Lung (tissue), 11 donors: ENCODE measurements at regions not wholly inside any gene's neighbourhood (a gene's known extent, or its start where the extent isn't known, plus 50 kb on each side); places are given as distances from the start of the nearest gene placed in this dataset.

ENCODE experiments used
- ATAC-seq: fragments of 200-7000 bp; cut with Tn5 transposase; one replicate; pipeline ENCODE4 v1.9.1; 2020; ENCODE audit warnings: moderate number of reproducible peaks; ENCODE audit not compliant: insufficient read depth, low FRiP score
- DNase-seq, 3 donors: peaks; one replicate each; pipeline ENCODE4 v3.0.0-alpha.2; 2013 to 2017
- H3K27ac ChIP-seq, 2 donors: one replicate each; pipeline ENCODE4 v1.5.1; 2013; ENCODE audit warnings: mild to moderate bottlenecking in 2 of 2, moderate library complexity in 2 of 2, control low read depth in 1 of 2, inconsistent platforms in 1 of 2, low read depth in 1 of 2, low read length in 1 of 2
- H3K27me3 ChIP-seq, 3 donors: one replicate each; pipeline ENCODE4 v1.5.1; 2013; ENCODE audit warnings: low read length in 2 of 3; ENCODE audit not compliant: control insufficient read depth in 3 of 3, insufficient read depth in 3 of 3
- H3K36me3 ChIP-seq, 4 donors: one replicate each; pipeline ENCODE4 v1.5.1; 2013; ENCODE audit warnings: low read length in 4 of 4, mild to moderate bottlenecking in 1 of 4, moderate library complexity in 1 of 4; ENCODE audit not compliant: control insufficient read depth in 4 of 4, insufficient read depth in 4 of 4
- H3K4me1 ChIP-seq, 5 donors: one replicate each; pipeline ENCODE4 v1.5.1; 2013; ENCODE audit warnings: low read length in 5 of 5, mild to moderate bottlenecking in 2 of 5, moderate library complexity in 1 of 5; ENCODE audit not compliant: control insufficient read depth in 5 of 5, insufficient read depth in 5 of 5
- H3K4me3 ChIP-seq: one replicate; pipeline ENCODE4 v1.5.1; 2013; ENCODE audit warnings: mild to moderate bottlenecking, control low read depth, moderate library complexity
- H3K9ac ChIP-seq, 2 donors: one replicate each; pipeline ENCODE4 v1.5.1; 2013; ENCODE audit warnings: low read length in 2 of 2, control low read depth in 1 of 2; ENCODE audit not compliant: insufficient read depth in 1 of 2
- H3K9me3 ChIP-seq, 4 donors: one replicate each; pipeline ENCODE4 v1.5.1; 2013; ENCODE audit warnings: low read length in 3 of 4, mild to moderate bottlenecking in 1 of 4, moderate library complexity in 1 of 4; ENCODE audit not compliant: control insufficient read depth in 4 of 4, insufficient read depth in 3 of 4
- CTCF ChIP-seq: IDR thresholded peaks from 2 replicates; pipeline ENCODE4 v1.5.1; 2012; ENCODE audit warnings: mild to moderate bottlenecking; ENCODE audit errors: control extremely low read depth, extremely low read depth
- WGBS, 2 donors: extraction: QIAGEN DNeasy Blood & Tissue Kit; methylation state at CpG; one replicate each; pipeline ENCODE4 v1.1.7; 2013; 5-methylcytosine and 5-hydroxymethylcytosine counted together
- donor health status: control.
- donor health status: control.
- donor health status: Bipolar disorder and iron deficiency.
- donor health status: healthy.
- donor health status: DM: yes; HTN: yes; CAD: no.

GRCh38 chr9:28610339-28610738, 1037.1 kb upstream of the C9orf72 start:
- no peak overlapping the region for H3K4me3 ChIP-seq
- DNase-seq (no peak), ATAC-seq (no peak)
- peaks cover 0 to 3% (median 0%) of the 10 kb centered on the region in 4 donors for H3K9me3 ChIP-seq
- H3K36me3 ChIP-seq = no peaks in the 10 kb centered on the region
- 50 to 66% methylated on average over 3 of the region's 3 CpGs for WGBS, 2 donors
- no peak for TF ChIP-seq CTCF
- H3K27me3 ChIP-seq = no peaks in the 10 kb centered on the region
- no peak overlapping the region for H3K27ac ChIP-seq
- H3K9ac ChIP-seq = no peak overlapping the region
- H3K4me1 ChIP-seq = no peaks in the 10 kb centered on the region

GRCh38 chr9:28616310-28616709, 1043.0 kb upstream of the C9orf72 start:
- no peak for TF ChIP-seq CTCF
- Histone ChIP-seq H3K4me3 (no peak overlapping the region), H3K27me3 (no peaks in the 10 kb centered on the region), H3K27ac (no peak overlapping the region), H3K9me3 (peaks cover 0 to 3% (median 0%) of the 10 kb centered on the region in 4 donors), H3K4me1 (no peaks in the 10 kb centered on the region), H3K36me3 (no peaks in the 10 kb centered on the region), H3K9ac (no peak overlapping the region)
- 52 to 60% methylated on average over 1 of the region's 1 CpG for WGBS, 2 donors
- ATAC-seq = no peak
- DNase-seq = no peak

GRCh38 chr9:28620011-28620410, 1046.7 kb upstream of the C9orf72 start:
- Histone ChIP-seq H3K27ac (no peak overlapping the region), H3K4me1 (no peaks in the 10 kb centered on the region), H3K4me3 (no peak overlapping the region), H3K9ac (no peak overlapping the region), H3K9me3 (peaks cover 0 to 3% (median 0%) of the 10 kb centered on the region in 4 donors), H3K27me3 (no peaks in the 10 kb centered on the region), H3K36me3 (no peaks in the 10 kb centered on the region)
- WGBS, 2 donors = 61 to 86% methylated on average over 1 of the region's 1 CpG
- no peak for DNase-seq
- ATAC-seq = no peak
- no peak for TF ChIP-seq CTCF

- no peaks in the 10 kb centered on the region for H3K4me1 ChIP-seq
- 67 to 91% methylated on average over 2 of the region's 2 CpGs for WGBS, 2 donors
- no peak overlapping the region for H3K27ac ChIP-seq
- DNase-seq (no peak), ATAC-seq (no peak)
- TF ChIP-seq CTCF = no peak
- no peak overlapping the region for H3K9ac ChIP-seq
- no peaks in the 10 kb centered on the region for H3K36me3 ChIP-seq
- peaks cover 0 to 5% (median 0%) of the 10 kb centered on the region in 4 donors for H3K9me3 ChIP-seq
- H3K4me3 ChIP-seq = no peak overlapping the region
- H3K27me3 ChIP-seq = no peaks in the 10 kb centered on the region
Measured at GRCh38 chr9:28620661-28621060, 1047.4 kb upstream of the C9orf72 start.
